ENCODE measurements at regions not wholly inside any gene's neighbourhood (a gene's known extent, or its start where the extent isn't known, plus 50 kb on each side); places are given as distances from the start of the nearest gene placed in this dataset.
"Not testable (repeated sequence)": the region's sequence is repeated elsewhere in the genome, so short reads cannot be mapped to it uniquely, and the experiment has no call there.

DNA sequence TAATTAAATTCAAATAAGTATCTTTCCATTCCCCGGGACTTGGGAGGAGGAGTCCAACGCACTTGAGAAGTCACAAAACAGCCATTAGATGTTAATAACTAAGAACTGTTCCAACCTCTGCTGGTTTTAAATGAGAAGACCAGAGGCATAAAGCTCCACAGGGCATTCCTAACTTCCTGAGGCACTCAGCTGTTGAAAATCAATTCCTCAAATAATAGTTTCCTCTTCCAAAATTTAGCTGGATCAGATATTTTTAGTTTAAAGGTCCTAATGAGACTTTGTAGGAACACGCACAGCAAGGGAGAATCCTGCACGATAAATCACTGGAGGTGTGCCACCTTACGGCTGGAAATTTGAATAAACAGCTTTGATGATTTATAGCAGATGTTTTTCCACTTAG, 504.3 kb upstream of the ZFP42 start:
- TF ChIP-seq, protein P1, sequence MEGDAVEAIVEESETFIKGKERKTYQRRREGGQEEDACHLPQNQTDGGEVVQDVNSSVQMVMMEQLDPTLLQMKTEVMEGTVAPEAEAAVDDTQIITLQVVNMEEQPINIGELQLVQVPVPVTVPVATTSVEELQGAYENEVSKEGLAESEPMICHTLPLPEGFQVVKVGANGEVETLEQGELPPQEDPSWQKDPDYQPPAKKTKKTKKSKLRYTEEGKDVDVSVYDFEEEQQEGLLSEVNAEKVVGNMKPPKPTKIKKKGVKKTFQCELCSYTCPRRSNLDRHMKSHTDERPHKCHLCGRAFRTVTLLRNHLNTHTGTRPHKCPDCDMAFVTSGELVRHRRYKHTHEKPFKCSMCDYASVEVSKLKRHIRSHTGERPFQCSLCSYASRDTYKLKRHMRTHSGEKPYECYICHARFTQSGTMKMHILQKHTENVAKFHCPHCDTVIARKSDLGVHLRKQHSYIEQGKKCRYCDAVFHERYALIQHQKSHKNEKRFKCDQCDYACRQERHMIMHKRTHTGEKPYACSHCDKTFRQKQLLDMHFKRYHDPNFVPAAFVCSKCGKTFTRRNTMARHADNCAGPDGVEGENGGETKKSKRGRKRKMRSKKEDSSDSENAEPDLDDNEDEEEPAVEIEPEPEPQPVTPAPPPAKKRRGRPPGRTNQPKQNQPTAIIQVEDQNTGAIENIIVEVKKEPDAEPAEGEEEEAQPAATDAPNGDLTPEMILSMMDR (IDR thresholded peaks at IDR 0.05; ENCODE audit: insufficient read depth, low read length): no peak
- no peak for DNase-seq (ENCODE audit: low read depth)
- H3K4me3 ChIP-seq (ENCODE audit: low read depth, low read length): no peak overlapping the region

DNA sequence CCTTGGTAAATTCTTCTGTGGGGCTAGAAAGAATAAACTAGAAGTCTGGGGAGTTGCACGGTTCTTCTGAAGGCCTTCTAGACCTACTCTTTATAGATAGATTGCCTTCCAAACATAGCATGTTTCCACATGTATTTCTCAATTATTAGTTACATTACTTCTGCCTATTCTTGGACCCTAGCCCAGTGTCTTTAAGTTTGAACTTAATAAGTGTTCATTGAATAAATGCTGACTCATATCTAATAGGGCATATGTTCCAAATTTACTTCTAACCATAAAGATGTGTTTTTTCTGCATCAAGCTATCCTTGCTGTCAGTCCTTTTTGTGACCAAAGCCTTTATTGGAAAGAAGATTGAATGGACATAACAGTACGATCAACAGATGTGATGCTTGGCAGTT, 503.6 kb upstream of the ZFP42 start:
- no peak overlapping the region for H3K4me3 ChIP-seq (ENCODE audit: low read depth, low read length)
- no peak for DNase-seq (ENCODE audit: low read depth)
- TF ChIP-seq, protein P1 (IDR thresholded peaks at IDR 0.05; ENCODE audit: insufficient read depth, low read length): no peak

DNA sequence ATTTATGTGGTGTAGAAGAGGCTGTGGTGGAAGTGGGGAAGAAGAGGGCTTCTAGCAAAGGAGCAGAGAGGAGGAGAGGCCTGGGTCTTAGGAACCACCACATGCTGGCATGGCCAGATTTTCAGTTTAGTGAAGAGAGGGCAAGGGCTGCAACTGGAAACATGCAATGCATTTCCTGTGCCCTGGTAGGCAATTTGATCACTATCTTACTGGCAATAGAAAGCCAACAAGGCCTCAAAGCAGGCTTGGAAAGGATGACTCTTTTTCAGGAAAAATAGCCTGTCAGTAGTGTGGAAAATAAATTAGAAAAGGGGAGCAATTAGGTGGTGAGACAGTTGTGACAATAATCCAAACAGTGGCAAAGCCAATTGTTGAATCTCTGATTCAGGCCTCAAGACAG, 501.9 kb upstream of the ZFP42 start:
- DNase-seq (ENCODE audit: low read depth): no peak
- TF ChIP-seq, protein P1 (IDR thresholded peaks at IDR 0.05; ENCODE audit: insufficient read depth, low read length): no peak
- no peak overlapping the region for H3K4me3 ChIP-seq (ENCODE audit: low read depth, low read length)

DNA sequence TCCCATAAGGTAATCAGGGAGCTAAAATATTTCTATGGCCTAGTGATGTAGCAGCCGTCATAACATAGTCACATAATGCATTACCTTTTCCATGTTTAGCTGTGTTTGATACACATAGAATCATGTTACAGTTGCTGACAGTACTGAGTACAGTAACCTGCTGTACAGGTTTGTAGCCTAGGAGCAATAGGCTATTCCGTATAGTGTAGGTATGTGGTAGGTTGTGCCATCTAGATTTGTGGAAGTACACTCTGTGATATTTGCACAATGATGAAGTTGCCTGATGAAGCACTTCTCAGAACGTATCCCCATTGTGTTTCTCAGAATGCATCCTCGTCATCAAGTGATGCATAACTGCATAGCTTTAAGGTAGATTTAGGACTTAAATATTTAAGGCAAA, 495.6 kb upstream of the ZFP42 start:
- TF ChIP-seq, protein P1 (IDR thresholded peaks at IDR 0.05; ENCODE audit: insufficient read depth, low read length): no peak
- no peak for DNase-seq (ENCODE audit: low read depth)
- no peak overlapping the region for H3K4me3 ChIP-seq (ENCODE audit: low read depth, low read length)

DNA sequence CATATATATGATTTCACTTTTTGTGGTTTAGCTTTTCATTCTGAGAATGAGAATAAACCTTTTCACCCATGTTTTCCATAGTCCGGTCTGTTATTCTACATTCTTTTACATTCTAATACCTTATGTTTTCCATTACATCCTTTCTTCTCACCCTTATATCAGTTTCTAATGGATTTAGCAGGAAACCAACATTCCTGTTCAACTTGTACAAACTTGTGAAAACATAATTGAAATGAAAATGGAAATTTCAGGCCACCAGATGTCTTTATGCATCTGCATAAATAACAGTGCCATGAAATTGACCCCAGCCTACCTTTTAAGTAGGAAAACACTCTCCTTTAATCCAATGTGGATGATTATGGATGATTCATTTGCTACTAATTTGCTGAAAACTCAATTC, 494.8 kb upstream of the ZFP42 start:
- H3K4me3 ChIP-seq (ENCODE audit: low read depth, low read length): no peak overlapping the region
- no peak for DNase-seq (ENCODE audit: low read depth)
- TF ChIP-seq, protein P1 (IDR thresholded peaks at IDR 0.05; ENCODE audit: insufficient read depth, low read length): no peak

DNA sequence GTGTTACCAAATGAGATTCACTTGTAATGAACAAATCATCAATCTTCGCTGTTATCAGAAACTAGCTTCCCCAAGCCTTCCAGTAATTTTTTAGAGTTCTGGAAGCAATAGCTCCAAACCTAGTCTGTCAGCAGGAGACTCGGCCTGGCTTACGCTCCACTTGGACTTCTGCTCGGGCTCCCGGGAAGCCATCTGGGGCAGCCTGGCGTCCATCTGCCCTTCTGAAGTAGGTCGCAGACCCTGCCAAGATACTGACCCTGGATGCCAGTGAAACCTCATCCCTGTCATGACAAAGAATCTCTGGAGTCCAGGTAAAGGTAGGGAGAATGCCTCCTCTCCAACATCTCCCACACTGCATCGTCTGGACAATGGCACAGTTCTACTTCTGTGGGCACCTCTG, 493.8 kb upstream of the ZFP42 start:
- DNase-seq (ENCODE audit: low read depth): no peak
- TF ChIP-seq, protein P1 (IDR thresholded peaks at IDR 0.05; ENCODE audit: insufficient read depth, low read length): no peak
- H3K4me3 ChIP-seq (ENCODE audit: low read depth, low read length): no peak overlapping the region

DNA sequence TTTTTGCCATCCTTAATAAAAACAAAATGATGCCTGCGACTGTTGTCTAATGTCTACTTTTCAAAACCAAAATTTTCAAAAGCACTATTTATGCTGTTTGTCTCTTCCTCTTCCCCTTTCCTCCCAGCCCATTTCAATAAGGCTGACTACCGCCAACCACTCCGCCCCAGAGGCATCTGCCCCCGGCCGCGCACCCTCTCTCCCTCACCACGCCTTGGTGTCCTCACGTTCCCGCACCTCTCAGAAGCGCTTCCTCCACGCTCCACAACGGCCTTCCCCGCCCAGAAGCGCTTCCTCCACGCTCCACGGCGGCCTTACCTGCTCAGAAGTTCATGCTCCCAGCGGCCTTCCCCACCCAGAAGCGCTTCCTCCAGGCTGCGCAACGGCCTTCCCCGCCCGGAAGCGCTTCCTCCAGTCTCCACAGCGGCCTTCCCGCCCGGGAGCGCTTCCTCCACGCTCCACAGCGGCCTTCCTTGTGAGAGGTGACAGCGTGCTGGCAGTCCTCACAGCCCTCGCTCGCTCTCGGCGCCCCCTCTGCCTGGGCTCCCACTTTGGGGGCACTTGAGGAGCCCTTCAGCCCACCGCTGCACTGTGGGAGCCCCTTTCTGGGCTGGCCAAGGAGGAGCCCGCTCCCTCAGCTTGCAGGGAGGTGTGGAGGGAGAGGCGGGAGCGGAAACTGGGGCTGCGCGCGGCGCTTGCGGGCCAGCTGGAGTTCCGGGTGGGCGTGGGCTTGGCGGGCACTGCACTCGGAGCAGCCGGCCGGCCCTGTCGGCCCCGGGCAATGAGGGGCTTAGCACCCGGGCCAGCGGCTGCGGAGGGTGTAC, 490.4 kb upstream of the ZFP42 start:
- TF ChIP-seq, protein P1 (IDR thresholded peaks at IDR 0.05; ENCODE audit: insufficient read depth, low read length): no peak

DNA sequence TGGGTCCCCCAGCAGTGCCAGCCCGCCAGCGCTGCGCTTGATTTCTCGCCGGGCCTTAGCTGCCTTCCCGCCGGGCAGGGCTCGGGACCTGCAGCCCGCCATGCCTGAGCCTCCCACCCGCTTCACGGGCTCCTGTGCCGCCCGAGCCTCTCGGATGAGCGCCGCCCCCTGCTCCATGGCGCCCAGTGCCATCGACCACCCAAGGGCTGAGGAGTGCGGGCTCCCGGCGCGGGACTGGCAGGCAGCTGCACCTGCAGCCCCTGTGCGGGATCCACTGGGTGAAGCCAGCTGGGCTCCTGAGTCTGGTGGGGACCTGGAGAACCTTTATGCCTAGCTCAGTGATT, 489.8 kb upstream of the ZFP42 start:
- DNase-seq (ENCODE audit: low read depth); H3K4me3 ChIP-seq (ENCODE audit: low read depth, low read length): not testable (repeated sequence)

More for the DNA sequence above, 490.4 kb upstream of the ZFP42 start:
- DNase-seq (ENCODE audit: low read depth): no peak
- no peak overlapping the region for H3K4me3 ChIP-seq (ENCODE audit: low read depth, low read length)
